ENCODE measurements at regions not wholly inside any gene's neighbourhood (a gene's known extent, or its start where the extent isn't known, plus 50 kb on each side); places are given as distances from the start of the nearest gene placed in this dataset.

GRCh38 chr4:90069151-90069550 lies 58.0 kb upstream of the CCSER1 start:
- Histone ChIP-seq H3K4me3 (ENCODE audit: low read length) (no peak overlapping the region), H3K4me1 (ENCODE audit: control insufficient read depth in 2 of 2, insufficient read depth in 2 of 2, low read length in 2 of 2) (no peaks in the 10 kb centered on the region), H3K9me3 (ENCODE audit: control insufficient read depth in 2 of 3, low read length in 3 of 3) (no peaks in the 10 kb centered on the region), H3K27me3 (ENCODE audit: control insufficient read depth in 2 of 2, insufficient read depth in 2 of 2, low read length in 2 of 2) (no peaks in the 10 kb centered on the region), H3K27ac (ENCODE audit: low read depth, low read length) (no peak overlapping the region), H3K36me3 (ENCODE audit: control insufficient read depth in 2 of 3, insufficient read depth in 3 of 3, low read length in 3 of 3) (no peaks in the 10 kb centered on the region)
- Mint-ChIP-seq H3K36me3 (no peaks in the 10 kb centered on the region), H3K4me1 (peaks cover 0 to 6% (median 0%) of the 10 kb centered on the region in 7 donors), H3K4me3 (no peak overlapping the region), H3K27ac (no peak overlapping the region), H3K9me3 (peaks cover 0 to 5% (median 0%) of the 10 kb centered on the region in 11 donors), H3K27me3 (peaks cover 6 to 23% (median 7%) of the 10 kb centered on the region in 5 donors)
- DNase-seq (no peak), ATAC-seq (no peak)
- ChIA-PET CTCF (no interaction called here), POLR2A (no interaction called here)
- intact Hi-C loops (cut with micrococcal nuclease) = no loop called here

- no peak overlapping the region for H3K4me3 Mint-ChIP-seq
- ChIA-PET CTCF (no interaction called here), POLR2A (no interaction called here)
- peaks cover 0 to 6% (median 0%) of the 10 kb centered on the region in 7 donors for H3K4me1 Mint-ChIP-seq
- ATAC-seq = peak; percentile 41
- H3K27me3 ChIP-seq (ENCODE audit: control insufficient read depth in 2 of 2, insufficient read depth in 2 of 2, low read length in 2 of 2) = no peaks in the 10 kb centered on the region
- H3K9me3 ChIP-seq (ENCODE audit: control insufficient read depth in 2 of 3, low read length in 3 of 3) = no peaks in the 10 kb centered on the region
- H3K27me3 Mint-ChIP-seq = peaks cover 6 to 22% (median 11%) of the 10 kb centered on the region in 5 donors
- H3K27ac ChIP-seq (ENCODE audit: low read depth, low read length) = no peak overlapping the region
- H3K36me3 Mint-ChIP-seq = no peaks in the 10 kb centered on the region
- H3K4me3 ChIP-seq (ENCODE audit: low read length) = no peak overlapping the region
- no peak for DNase-seq
- peaks cover 0 to 5% (median 0%) of the 10 kb centered on the region in 11 donors for H3K9me3 Mint-ChIP-seq
- H3K4me1 ChIP-seq (ENCODE audit: control insufficient read depth in 2 of 2, insufficient read depth in 2 of 2, low read length in 2 of 2) = no peaks in the 10 kb centered on the region
- intact Hi-C loops (cut with micrococcal nuclease) = no loop called here
- no peak overlapping the region for H3K27ac Mint-ChIP-seq
- no peaks in the 10 kb centered on the region for H3K36me3 ChIP-seq (ENCODE audit: control insufficient read depth in 2 of 3, insufficient read depth in 3 of 3, low read length in 3 of 3)
These were observed 55.6 kb upstream of the CCSER1 start for GRCh38 chr4:90071289-90072235.

GRCh38 chr4:90074322-90074886 lies 52.8 kb upstream of the CCSER1 start:
- H3K27me3 Mint-ChIP-seq = peaks cover 6 to 18% (median 7%) of the 10 kb centered on the region in 5 donors
- intact Hi-C loops (cut with micrococcal nuclease) = no loop called here
- no peak overlapping the region for H3K27ac Mint-ChIP-seq
- no peaks in the 10 kb centered on the region for H3K27me3 ChIP-seq (ENCODE audit: control insufficient read depth in 2 of 2, insufficient read depth in 2 of 2, low read length in 2 of 2)
- no peak for DNase-seq
- no peaks in the 10 kb centered on the region for H3K36me3 Mint-ChIP-seq
- peaks cover 0 to 7% (median 0%) of the 10 kb centered on the region in 7 donors for H3K4me1 Mint-ChIP-seq
- H3K9me3 ChIP-seq (ENCODE audit: control insufficient read depth in 2 of 3, low read length in 3 of 3) = no peaks in the 10 kb centered on the region
- H3K9me3 Mint-ChIP-seq = peaks cover 0 to 3% (median 0%) of the 10 kb centered on the region in 11 donors
- no peak for ATAC-seq
- no peak overlapping the region for H3K27ac ChIP-seq (ENCODE audit: low read depth, low read length)
- ChIA-PET POLR2A (no interaction called here), CTCF (no interaction called here)
- no peak overlapping the region for H3K4me3 ChIP-seq (ENCODE audit: low read length)
- H3K36me3 ChIP-seq (ENCODE audit: control insufficient read depth in 2 of 3, insufficient read depth in 3 of 3, low read length in 3 of 3) = no peaks in the 10 kb centered on the region
- H3K4me1 ChIP-seq (ENCODE audit: control insufficient read depth in 2 of 2, insufficient read depth in 2 of 2, low read length in 2 of 2) = no peaks in the 10 kb centered on the region
- no peak overlapping the region for H3K4me3 Mint-ChIP-seq

Data from naive thymus-derived CD4-positive, alpha-beta T cell (primary cell).